PC-3 (cell line): ENCODE measurements at regions not wholly inside any gene's neighbourhood (a gene's known extent, or its start where the extent isn't known, plus 50 kb on each side); places are given as distances from the start of the nearest gene placed in this dataset.
"Not testable (repeated sequence)": the region's sequence is repeated elsewhere in the genome, so short reads cannot be mapped to it uniquely, and the experiment has no call there.

Experiments used
- ATAC-seq: fragments of 200-7000 bp; cut with Tn5 transposase; 2 replicates; pipeline ENCODE4 v1.9.1; 2020; ENCODE audit warnings: mild to moderate bottlenecking, moderate library complexity
- BruUV-seq: library from RNA; stranded (reverse); fragments of 400-500 nt; replicated peaks from 2 replicates; lab custom pipeline; 2021; lab: Mats Ljungman, UMichigan
- CTCF ChIA-PET: fragments of 300-600 bp; sonication (Branson Sonifier 250); formaldehyde crosslinking; loops from one replicate; lab custom pipeline; 2022; ENCODE audit warnings: antibody characterized with exemption; lab: Charles Lee
- POLR2A ChIA-PET: fragments of 300-600 bp; sonication (Branson Sonifier 250); formaldehyde crosslinking; loops from one replicate; lab custom pipeline; 2022; ENCODE audit warnings: antibody characterized with exemption; ENCODE audit not compliant: unreplicated experiment; lab: Charles Lee
- DNase-seq: peaks from one replicate; pipeline ENCODE4 v3.0.0-alpha.2; 2015
- H2AFZ ChIP-seq: fragments of 300-600 bp; sonication (generic); 2 replicates; pipeline ENCODE4 v1.6.0; 2016; ENCODE audit warnings: antibody characterized with exemption, low read length
- H3F3A ChIP-seq: fragments of 300-600 bp; sonication (generic); one replicate; pipeline ENCODE4 v1.6.0; 2017; ENCODE audit warnings: antibody characterized with exemption, low read length, control low read depth, mild to moderate bottlenecking; ENCODE audit not compliant: unreplicated experiment
- H3K27ac ChIP-seq: fragments of 300-600 bp; sonication (generic); 2 replicates; pipeline ENCODE4 v1.5.1; 2016; ENCODE audit warnings: mild to moderate bottlenecking, low read length
- H3K27me3 ChIP-seq: fragments of 300-600 bp; sonication (generic); 2 replicates; pipeline ENCODE4 v1.6.1; 2016; ENCODE audit warnings: low read length, mixed read lengths
- H3K36me3 ChIP-seq: fragments of 300-600 bp; sonication (generic); 2 replicates; pipeline ENCODE4 v1.6.1; 2016; ENCODE audit warnings: low read depth, mixed run types, low read length, mixed read lengths
- H3K4me1 ChIP-seq: fragments of 300-600 bp; sonication (generic); 2 replicates; pipeline ENCODE4 v1.5.1; 2016; ENCODE audit warnings: low read length; ENCODE audit not compliant: insufficient read depth
- H3K4me2 ChIP-seq: fragments of 300-600 bp; sonication (generic); 2 replicates; pipeline ENCODE4 v1.6.0; 2016; ENCODE audit warnings: low read length
- H3K4me3 ChIP-seq: fragments of 300-600 bp; sonication (generic); 2 replicates; pipeline ENCODE4 v1.5.1; 2016; ENCODE audit warnings: mild to moderate bottlenecking, low read length, mixed read lengths
- H3K79me2 ChIP-seq: fragments of 300-600 bp; sonication (generic); 2 replicates; pipeline ENCODE4 v1.6.1; 2017; ENCODE audit warnings: low read length, mixed read lengths
- H3K9ac ChIP-seq: fragments of 300-600 bp; sonication (generic); 2 replicates; pipeline ENCODE4 v1.6.0; 2016; ENCODE audit warnings: mild to moderate bottlenecking, low read length
- H3K9me2 ChIP-seq: fragments of 300-600 bp; sonication (generic); replicated peaks from 2 replicates; pipeline ENCODE4 v1.6.1; 2016; ENCODE audit warnings: mixed run types, low read length, mixed read lengths
- H3K9me3 ChIP-seq: fragments of 300-600 bp; sonication (generic); 2 replicates; pipeline ENCODE4 v1.6.1; 2016; ENCODE audit warnings: low read length, mixed read lengths
- H4K20me1 ChIP-seq: fragments of 300-600 bp; sonication (generic); 2 replicates; pipeline ENCODE4 v1.6.1; 2016; ENCODE audit warnings: low read length, mixed read lengths
- intact Hi-C: fragments of 100-400 bp; cut with micrococcal nuclease; formaldehyde crosslinking; loops from 2 replicates; pipeline ENCODE4 v1.9.0; 2023

- intact Hi-C loops, H2AFZ ChIP-seq, H3K4me3 ChIP-seq, H3K79me2 ChIP-seq, H3K4me1 ChIP-seq, H3F3A ChIP-seq, H3K9me3 ChIP-seq, DNase-seq, BruUV-seq, H3K27ac ChIP-seq, ATAC-seq, H3K27me3 ChIP-seq, H3K9ac ChIP-seq, H3K36me3 ChIP-seq, CTCF ChIA-PET, POLR2A ChIA-PET, H4K20me1 ChIP-seq, H3K4me2 ChIP-seq, H3K9me2 ChIP-seq: not testable (repeated sequence)
Measured at GRCh38 chr21:6023331-6023730, 4498.1 kb upstream of the TPTE start.

GRCh38 chr21:6025139-6025538 lies 4496.2 kb upstream of the TPTE start:
- H3F3A ChIP-seq, BruUV-seq, H3K4me2 ChIP-seq, CTCF ChIA-PET, H3K27me3 ChIP-seq, H4K20me1 ChIP-seq, H3K9me3 ChIP-seq, H3K79me2 ChIP-seq, POLR2A ChIA-PET, ATAC-seq, H3K9me2 ChIP-seq, H3K36me3 ChIP-seq, H3K4me1 ChIP-seq, DNase-seq, H2AFZ ChIP-seq, H3K4me3 ChIP-seq, H3K9ac ChIP-seq, H3K27ac ChIP-seq, intact Hi-C loops: not testable (repeated sequence)

GRCh38 chr21:6027497-6027896 lies 4493.9 kb upstream of the TPTE start:
- H2AFZ ChIP-seq, POLR2A ChIA-PET, BruUV-seq: not testable (repeated sequence)

GRCh38 chr21:6034124-6034678 lies 4487.2 kb upstream of the TPTE start:
- H3K4me3 ChIP-seq, DNase-seq, H3K79me2 ChIP-seq, H3K4me1 ChIP-seq, POLR2A ChIA-PET, H3K27me3 ChIP-seq, H3K9me2 ChIP-seq, H3F3A ChIP-seq, H3K27ac ChIP-seq, BruUV-seq, H2AFZ ChIP-seq, H3K36me3 ChIP-seq, ATAC-seq, CTCF ChIA-PET, H4K20me1 ChIP-seq, intact Hi-C loops, H3K4me2 ChIP-seq, H3K9ac ChIP-seq, H3K9me3 ChIP-seq: not testable (repeated sequence)

More at GRCh38 chr21:6027497-6027896, 4493.9 kb upstream of the TPTE start:
- H3K4me2 ChIP-seq, H3K36me3 ChIP-seq, H3K27me3 ChIP-seq, H3K9me3 ChIP-seq, H3K9ac ChIP-seq, H3K79me2 ChIP-seq, H3K27ac ChIP-seq, H4K20me1 ChIP-seq, H3K4me1 ChIP-seq, H3K4me3 ChIP-seq, CTCF ChIA-PET, intact Hi-C loops, DNase-seq, H3F3A ChIP-seq, H3K9me2 ChIP-seq: not testable (repeated sequence)
- peak; percentile 87 for ATAC-seq

DNA sequence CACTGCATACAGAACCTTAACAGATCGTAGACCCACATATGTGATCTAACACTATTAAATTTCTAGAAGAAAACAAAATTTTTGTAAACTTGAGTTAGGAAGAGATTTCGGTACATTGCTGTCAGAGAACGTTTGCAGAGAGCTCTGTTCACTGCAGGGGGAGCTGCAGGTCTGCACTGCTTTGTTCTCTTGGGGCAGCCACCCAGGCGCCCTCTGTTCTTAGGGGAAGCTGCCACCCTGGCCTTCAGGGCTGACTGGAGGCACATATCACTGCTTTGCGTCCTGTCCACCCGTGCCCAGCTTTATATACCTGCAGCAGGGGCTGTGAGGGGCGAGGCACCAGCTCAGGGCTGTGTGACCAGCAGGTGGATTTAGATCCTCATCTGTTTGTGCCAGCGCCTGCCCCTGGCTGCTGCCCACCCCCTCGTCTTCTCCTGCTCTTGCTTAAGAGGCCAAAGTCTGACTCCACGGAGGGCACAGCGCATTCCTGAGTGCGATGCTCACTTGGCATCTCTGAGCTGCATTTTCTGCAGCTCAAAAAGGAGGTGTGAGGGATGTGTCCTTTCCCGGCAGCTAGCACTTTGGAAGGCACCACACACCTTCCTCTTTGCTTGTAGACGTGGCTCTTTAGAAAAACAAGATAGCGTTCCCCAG lies 4486.4 kb upstream of the TPTE start:
- POLR2A ChIA-PET, H3K9me2 ChIP-seq, intact Hi-C loops, H3K9me3 ChIP-seq, H3K79me2 ChIP-seq, CTCF ChIA-PET, H2AFZ ChIP-seq, H4K20me1 ChIP-seq, H3K36me3 ChIP-seq, H3K4me2 ChIP-seq, DNase-seq, H3K4me3 ChIP-seq, H3K27me3 ChIP-seq, H3F3A ChIP-seq, H3K27ac ChIP-seq, H3K9ac ChIP-seq, BruUV-seq, H3K4me1 ChIP-seq: not testable (repeated sequence)
- ATAC-seq, result peak; percentile 69

DNA sequence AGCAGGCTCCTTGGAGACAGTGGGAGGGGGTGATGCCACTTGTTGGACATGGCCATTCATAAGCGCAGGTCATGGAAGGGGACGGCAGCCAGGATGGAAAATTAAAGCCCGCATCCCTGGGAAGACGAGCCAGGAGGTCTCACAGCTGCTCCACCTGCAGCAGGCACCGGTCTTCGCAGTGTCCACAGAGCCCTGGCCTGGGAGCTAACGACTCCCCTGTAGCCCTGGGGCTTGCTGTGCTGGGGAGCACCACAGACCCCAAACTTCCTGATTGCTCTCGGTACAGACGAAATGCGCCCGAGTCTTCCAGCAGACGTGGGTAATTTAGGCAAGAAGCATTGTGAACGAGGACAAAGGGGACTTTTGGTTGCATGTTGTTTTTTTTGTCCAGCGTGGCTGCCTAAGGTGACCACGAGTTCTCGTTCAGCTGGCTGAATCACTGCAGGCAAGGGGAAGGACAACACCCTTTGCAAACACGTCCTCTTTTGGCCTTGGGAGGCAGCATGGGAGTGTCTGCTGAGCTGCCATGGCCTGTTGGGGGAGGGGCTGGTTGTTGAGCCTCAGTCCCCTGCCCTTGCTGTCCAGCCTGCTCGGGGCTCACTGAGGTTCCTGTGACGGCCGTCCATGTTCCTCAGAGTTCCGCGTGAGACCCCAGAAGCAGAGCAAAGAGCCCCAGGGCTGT lies 4485.8 kb upstream of the TPTE start:
- CTCF ChIA-PET, POLR2A ChIA-PET, H3K27ac ChIP-seq, H3K4me3 ChIP-seq, DNase-seq, H3K36me3 ChIP-seq, H3K9me2 ChIP-seq, H4K20me1 ChIP-seq, H3K9me3 ChIP-seq, H3K79me2 ChIP-seq, H3F3A ChIP-seq, H2AFZ ChIP-seq, H3K9ac ChIP-seq, H3K4me1 ChIP-seq, H3K4me2 ChIP-seq, H3K27me3 ChIP-seq, intact Hi-C loops: not testable (repeated sequence)
- ATAC-seq, result peak; percentile 84
- TSS peak; percentile 49 for BruUV-seq
